ENCODE measurements at regions not wholly inside any gene's neighbourhood (a gene's known extent, or its start where the extent isn't known, plus 50 kb on each side); places are given as distances from the start of the nearest gene placed in this dataset.

DNA sequence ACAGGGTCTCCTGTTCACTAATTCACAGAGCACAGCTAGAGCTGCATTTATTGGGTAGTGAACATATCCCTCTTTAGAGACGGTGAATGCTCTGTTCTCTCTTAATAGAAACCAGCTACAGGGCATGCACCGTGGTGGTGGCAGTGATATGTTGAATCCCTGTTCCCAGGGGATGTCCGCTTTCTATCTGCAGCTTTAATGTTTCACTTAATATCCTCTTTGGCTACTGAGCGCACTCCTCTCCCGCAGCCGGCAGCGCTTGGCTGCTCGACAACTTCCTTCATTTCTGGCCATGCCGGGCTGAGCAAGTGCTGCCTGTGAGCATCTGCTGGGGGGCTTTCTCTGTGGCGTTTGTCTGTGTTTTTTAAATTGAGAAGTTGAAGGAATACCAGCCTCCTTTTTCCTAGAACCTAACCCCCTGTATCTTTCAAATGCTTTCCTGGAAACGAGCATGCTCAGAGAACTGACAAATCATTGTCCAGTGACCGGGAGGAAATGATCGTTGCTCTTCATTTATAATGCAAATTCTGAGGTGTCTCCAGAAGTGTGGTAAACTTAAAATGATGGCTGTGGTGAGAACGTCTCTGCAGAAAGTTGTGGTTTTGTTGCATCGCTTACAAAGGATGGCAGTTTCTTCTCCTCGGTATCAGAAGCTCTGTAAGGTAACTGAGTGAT lies 297.9 kb downstream of the UTRN start:
- peak; percentile 76 for DNase-seq

GRCh38 chr6:144583614-144583954 lies 298.4 kb downstream of the UTRN start:
- no peak for DNase-seq

- no peak for DNase-seq
Observed at GRCh38 chr6:144585217-144585814, 300.2 kb downstream of the UTRN start.

GRCh38 chr6:144586986-144587385 lies 301.9 kb downstream of the UTRN start:
- no peak for DNase-seq

GRCh38 chr6:144588697-144589325 lies 303.7 kb downstream of the UTRN start:
- no peak for DNase-seq

GRCh38 chr6:144590532-144590931 lies 305.4 kb downstream of the UTRN start:
- DNase-seq, result no peak

GRCh38 chr6:144593392-144593791 lies 308.3 kb downstream of the UTRN start:
- no peak for DNase-seq

- DNase-seq, result no peak
Observed at GRCh38 chr6:144594585-144594984, 309.4 kb downstream of the UTRN start.

GRCh38 chr6:144595266-144595665 lies 310.1 kb downstream of the UTRN start:
- no peak for DNase-seq

DNA sequence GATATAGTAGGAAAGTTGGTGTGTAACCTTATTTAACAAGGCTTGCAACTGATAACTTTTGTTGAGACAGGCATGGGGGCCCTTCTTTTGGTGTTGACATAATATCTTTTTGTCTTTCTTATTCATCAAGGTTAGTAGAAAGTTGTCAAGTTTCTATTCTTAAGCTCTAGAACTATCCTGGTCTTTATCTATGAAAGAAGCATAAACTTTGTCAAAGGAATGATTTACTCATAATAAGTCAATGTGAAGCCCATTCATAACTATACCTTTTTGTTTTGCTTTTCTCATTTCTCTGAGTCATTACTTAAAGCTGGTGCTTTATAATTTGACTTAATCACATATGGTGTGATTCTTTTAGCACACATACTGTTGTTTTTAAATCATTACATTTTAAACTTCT lies 312.4 kb downstream of the UTRN start:
- no peak for DNase-seq

DNA sequence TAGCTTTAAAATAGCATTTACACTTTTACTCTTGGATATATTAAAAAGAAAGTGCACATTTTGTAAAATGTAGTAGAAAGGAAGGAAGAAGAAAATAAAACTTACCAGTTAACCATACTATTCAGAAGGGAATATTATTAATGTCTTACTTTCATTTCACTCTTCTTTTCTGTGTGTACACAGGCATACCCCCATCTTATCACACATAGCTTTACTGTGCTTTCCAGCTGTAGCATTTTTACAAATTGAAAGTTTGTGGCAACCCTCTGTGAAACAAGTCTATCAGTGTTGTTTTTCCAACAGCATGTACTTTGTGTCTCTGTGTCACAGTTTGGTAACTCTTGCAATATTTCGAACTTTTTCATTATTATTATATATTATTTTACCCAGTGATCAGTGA lies 314.5 kb downstream of the UTRN start:
- DNase-seq, result no peak

DNA sequence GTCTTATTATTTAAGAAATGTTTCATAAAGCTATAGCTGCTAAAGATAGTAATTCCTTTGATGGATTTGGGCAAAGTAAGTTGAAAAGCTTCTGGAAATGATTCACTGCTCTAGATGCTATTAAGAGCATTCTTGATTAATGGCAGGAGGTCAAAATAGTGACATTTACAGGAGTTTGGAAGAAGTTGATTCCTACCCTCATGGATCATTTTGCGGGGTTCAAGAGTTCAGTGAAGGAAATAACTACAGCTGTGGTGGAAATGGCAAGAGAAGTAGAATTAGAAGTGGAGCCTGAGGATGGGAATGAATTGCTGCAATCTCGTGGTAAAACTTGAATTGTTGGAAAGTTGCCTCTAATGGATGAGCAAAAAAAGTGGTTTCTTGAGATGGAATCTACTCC lies 316.1 kb downstream of the UTRN start:
- DNase-seq, result no peak

GRCh38 chr6:144602523-144603180 lies 317.5 kb downstream of the UTRN start:
- DNase-seq, result no peak

GRCh38 chr6:144606083-144606482 lies 320.9 kb downstream of the UTRN start:
- no peak for DNase-seq

DNA sequence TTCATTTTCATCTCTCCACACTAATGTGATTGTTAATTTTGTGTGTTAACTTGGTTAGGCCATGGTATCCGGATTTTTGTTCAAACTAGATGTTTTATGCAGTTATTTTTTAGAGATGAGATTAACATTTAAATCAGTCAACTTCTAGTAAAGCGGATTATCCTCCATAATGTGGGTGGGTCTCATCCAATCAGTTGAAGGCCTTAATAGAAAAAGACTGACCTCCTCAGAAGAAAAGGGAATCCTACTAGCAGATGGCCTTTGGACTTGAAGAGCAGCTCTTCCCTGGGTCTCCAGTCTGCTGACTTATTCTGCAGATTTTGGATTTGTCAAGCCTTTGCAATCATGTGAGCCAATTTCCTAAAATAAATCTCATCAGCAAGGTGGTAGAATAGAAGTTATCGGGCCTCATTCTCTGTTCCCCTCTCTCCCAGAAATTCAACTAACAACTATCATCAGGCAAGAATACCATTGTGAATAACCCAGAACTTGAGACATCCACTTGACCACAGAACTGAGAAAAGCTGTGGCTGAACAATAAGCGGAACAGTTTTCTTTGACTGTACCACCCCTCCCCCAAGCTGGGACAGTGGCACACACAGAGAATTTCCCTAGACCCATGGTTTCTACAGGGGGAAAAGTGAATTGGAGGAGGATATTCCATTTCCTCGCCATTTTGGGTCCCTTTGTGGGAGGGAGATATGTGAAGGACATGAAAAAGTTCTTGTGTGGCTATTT lies 323.0 kb downstream of the UTRN start:
- no peak for DNase-seq

- DNase-seq, result no peak
Observed at GRCh38 chr6:144612811-144613210, 327.7 kb downstream of the UTRN start.

DNA sequence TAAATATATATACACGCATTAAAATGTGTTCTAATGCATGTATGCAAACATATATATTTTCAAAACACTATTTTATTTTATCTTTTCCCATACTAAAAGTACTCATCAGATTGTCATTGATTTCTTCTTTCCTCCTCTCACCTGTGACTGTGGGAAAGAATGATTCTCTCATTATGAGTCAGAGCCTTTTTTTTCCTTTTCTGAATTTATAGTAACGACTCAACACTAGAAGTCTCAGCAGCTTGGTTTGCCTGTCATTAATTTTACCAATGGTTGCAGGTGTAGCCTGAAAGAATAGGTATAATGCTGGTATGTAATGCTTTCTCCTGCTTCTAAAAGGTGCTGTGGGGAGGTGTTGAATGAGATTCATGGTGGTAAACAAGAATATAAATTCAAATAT lies 328.7 kb downstream of the UTRN start:
- DNase-seq, result no peak

- no peak for DNase-seq
Observed at GRCh38 chr6:144615870-144616269, 330.7 kb downstream of the UTRN start.

DNA sequence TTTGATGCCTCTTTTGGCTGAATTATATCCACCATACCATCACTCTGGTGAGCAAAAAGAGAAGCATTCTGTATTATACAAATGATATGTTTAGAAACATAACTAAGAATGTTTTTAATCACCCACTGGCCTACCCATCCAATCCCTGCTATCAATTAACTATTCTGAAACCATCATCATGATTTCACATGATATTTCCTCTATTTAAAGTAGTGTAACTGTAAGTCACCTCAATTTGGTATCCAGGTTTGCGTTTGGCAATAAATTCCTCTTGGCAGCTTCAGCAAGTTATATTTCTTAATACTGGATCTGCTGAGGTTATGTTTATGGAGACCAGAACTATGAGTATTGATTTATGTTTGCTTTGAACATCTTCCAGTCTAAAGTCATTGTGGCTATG lies 332.1 kb downstream of the UTRN start:
- no peak for DNase-seq

DNA sequence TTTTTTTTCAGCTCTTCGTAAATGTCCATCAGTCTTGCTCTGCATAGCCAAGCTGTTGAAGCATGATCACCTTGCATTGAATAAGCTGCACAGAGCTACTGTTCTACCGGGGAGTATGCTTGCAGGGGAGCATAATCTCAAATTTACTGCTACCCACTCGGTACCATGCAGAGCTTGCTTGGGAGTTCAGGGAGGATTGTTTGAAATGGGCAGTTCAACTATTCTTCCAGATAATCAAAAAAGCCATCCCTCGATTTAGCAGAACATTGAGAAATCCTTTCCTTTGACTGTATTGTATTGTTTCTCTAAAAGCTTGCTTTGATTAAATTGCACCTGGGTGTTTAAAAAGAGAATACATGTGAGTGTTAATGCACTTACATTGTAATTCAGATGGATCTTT lies 332.6 kb downstream of the UTRN start:
- DNase-seq, result no peak

GRCh38 chr6:144619966-144620365 lies 334.8 kb downstream of the UTRN start:
- DNase-seq, result no peak

GRCh38 chr6:144621332-144621731 lies 336.2 kb downstream of the UTRN start:
- no peak for DNase-seq

- DNase-seq, result no peak
Observed at GRCh38 chr6:144624246-144624645, 339.1 kb downstream of the UTRN start.

All from retina (tissue), 1 donor.